Smooth muscle cell (in vitro differentiated cells): ENCODE measurements at regions not wholly inside any gene's neighbourhood (a gene's known extent, or its start where the extent isn't known, plus 50 kb on each side); places are given as distances from the start of the nearest gene placed in this dataset.

ENCODE experiments used
- DNase-seq: peaks from one replicate; lab custom pipeline; 2025; ENCODE audit not compliant: unreplicated experiment; lab: John Stamatoyannopoulos, UW
- H2AFZ ChIP-seq: fragments of 200-600 bp; sonication (generic); 2 replicates; pipeline ENCODE4 v1.6.0; 2016; ENCODE audit warnings: antibody characterized with exemption, low read depth, mild to moderate bottlenecking
- H3F3A ChIP-seq: fragments of 200-600 bp; sonication (generic); 2 replicates; pipeline ENCODE4 v1.6.0; 2017; ENCODE audit warnings: antibody characterized with exemption, low read depth
- H3K27ac ChIP-seq: fragments of 200-600 bp; sonication (generic); 2 replicates; pipeline ENCODE4 v1.5.1; 2016; ENCODE audit warnings: low read depth, mild to moderate bottlenecking
- H3K27me3 ChIP-seq: fragments of 200-600 bp; sonication (generic); 2 replicates; pipeline ENCODE4 v1.6.1; 2016; ENCODE audit warnings: low read depth, mild to moderate bottlenecking
- H3K36me3 ChIP-seq: fragments of 200-600 bp; sonication (generic); 2 replicates; pipeline ENCODE4 v1.5.1; 2016; ENCODE audit warnings: low read depth
- H3K4me1 ChIP-seq: fragments of 200-600 bp; sonication (generic); 2 replicates; pipeline ENCODE4 v1.5.1; 2016; ENCODE audit warnings: low read depth
- H3K4me2 ChIP-seq: fragments of 200-600 bp; sonication (generic); 2 replicates; pipeline ENCODE4 v1.6.0; 2016; ENCODE audit warnings: mild to moderate bottlenecking
- H3K4me3 ChIP-seq: fragments of 200-600 bp; sonication (generic); 2 replicates; pipeline ENCODE4 v1.5.1; 2016; ENCODE audit warnings: mild to moderate bottlenecking
- H3K79me2 ChIP-seq: fragments of 200-600 bp; sonication (generic); 2 replicates; pipeline ENCODE4 v1.6.0; 2016; ENCODE audit warnings: low read depth, mild to moderate bottlenecking
- H3K9ac ChIP-seq: fragments of 200-600 bp; sonication (generic); 2 replicates; pipeline ENCODE4 v1.6.0; 2016; ENCODE audit warnings: low read depth
- H3K9me3 ChIP-seq: fragments of 200-600 bp; sonication (generic); replicated peaks from 2 replicates; pipeline ENCODE4 v1.5.1; 2016; ENCODE audit warnings: low read depth
- H4K20me1 ChIP-seq: fragments of 200-600 bp; sonication (generic); 2 replicates; pipeline ENCODE4 v1.6.0; 2016; ENCODE audit warnings: low read depth
- WGBS: methylation state at CpG from one replicate; pipeline ENCODE4 v1.1.7; 2016; ENCODE audit warnings: low lambda C conversion rate; 5-methylcytosine and 5-hydroxymethylcytosine counted together
- TF ChIP-seq, protein P1 (sequence below): fragments of 200-600 bp; sonication (generic); IDR thresholded peaks from 2 replicates; pipeline ENCODE4 v1.5.1; 2017; ENCODE audit warnings: borderline replicate concordance, mild to moderate bottlenecking, antibody characterized with exemption; ENCODE audit not compliant: insufficient read depth, poor library complexity, severe bottlenecking

- Histone ChIP-seq H3K9ac (no peak overlapping the region), H3K27me3 (peaks cover 45% of the 10 kb centered on the region), H3F3A (no peaks in the 10 kb centered on the region), H3K4me2 (no peak overlapping the region), H3K36me3 (no peaks in the 10 kb centered on the region), H2AFZ (no peak overlapping the region), H3K9me3 (no peaks in the 10 kb centered on the region), H3K4me1 (no peaks in the 10 kb centered on the region), H4K20me1 (no peaks in the 10 kb centered on the region), H3K4me3 (no peak overlapping the region), H3K79me2 (no peaks in the 10 kb centered on the region), H3K27ac (no peak overlapping the region)
- TF ChIP-seq, protein P1, sequence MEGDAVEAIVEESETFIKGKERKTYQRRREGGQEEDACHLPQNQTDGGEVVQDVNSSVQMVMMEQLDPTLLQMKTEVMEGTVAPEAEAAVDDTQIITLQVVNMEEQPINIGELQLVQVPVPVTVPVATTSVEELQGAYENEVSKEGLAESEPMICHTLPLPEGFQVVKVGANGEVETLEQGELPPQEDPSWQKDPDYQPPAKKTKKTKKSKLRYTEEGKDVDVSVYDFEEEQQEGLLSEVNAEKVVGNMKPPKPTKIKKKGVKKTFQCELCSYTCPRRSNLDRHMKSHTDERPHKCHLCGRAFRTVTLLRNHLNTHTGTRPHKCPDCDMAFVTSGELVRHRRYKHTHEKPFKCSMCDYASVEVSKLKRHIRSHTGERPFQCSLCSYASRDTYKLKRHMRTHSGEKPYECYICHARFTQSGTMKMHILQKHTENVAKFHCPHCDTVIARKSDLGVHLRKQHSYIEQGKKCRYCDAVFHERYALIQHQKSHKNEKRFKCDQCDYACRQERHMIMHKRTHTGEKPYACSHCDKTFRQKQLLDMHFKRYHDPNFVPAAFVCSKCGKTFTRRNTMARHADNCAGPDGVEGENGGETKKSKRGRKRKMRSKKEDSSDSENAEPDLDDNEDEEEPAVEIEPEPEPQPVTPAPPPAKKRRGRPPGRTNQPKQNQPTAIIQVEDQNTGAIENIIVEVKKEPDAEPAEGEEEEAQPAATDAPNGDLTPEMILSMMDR, result no peak
- no peak for DNase-seq
- WGBS, result 83% methylated on average over 3 of the region's 3 CpGs
Measured at GRCh38 chr4:183392377-183392776, 52.1 kb upstream of the CDKN2AIP start.

DNA sequence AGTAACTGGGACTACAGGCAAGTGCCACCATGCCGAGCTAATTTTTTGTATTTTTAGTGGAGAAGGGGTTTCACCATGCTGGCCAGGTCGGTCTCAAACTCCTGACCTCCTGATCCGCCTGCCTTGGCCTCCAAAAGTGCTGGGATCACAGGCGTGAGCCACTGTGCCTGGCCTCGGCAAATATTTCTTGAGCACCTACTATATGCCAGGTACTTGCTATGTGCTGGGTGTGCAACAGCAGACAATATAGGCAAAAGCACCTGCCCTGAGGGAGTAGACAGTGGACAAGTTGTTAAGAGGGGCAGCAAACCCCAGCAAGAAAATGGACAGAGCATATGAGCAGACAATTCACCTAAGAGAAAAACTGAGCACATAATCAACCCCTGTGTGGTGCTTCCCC, 51.0 kb upstream of the CDKN2AIP start:
- H3K27ac ChIP-seq, result no peak overlapping the region
- WGBS, result 91% methylated on average over 5 of the region's 5 CpGs
- H3K9me3 ChIP-seq, result no peaks in the 10 kb centered on the region
- DNase-seq, result no peak
- no peak overlapping the region for H3K4me2 ChIP-seq
- no peaks in the 10 kb centered on the region for H3K36me3 ChIP-seq
- no peak overlapping the region for H2AFZ ChIP-seq
- H3K4me1 ChIP-seq, result peaks cover 3% of the 10 kb centered on the region
- TF ChIP-seq, protein P1, result no peak
- no peak overlapping the region for H3K9ac ChIP-seq
- no peaks in the 10 kb centered on the region for H4K20me1 ChIP-seq
- no peak overlapping the region for H3K4me3 ChIP-seq
- no peaks in the 10 kb centered on the region for H3K79me2 ChIP-seq
- H3K27me3 ChIP-seq, result peaks cover 34% of the 10 kb centered on the region
- no peaks in the 10 kb centered on the region for H3F3A ChIP-seq

DNA sequence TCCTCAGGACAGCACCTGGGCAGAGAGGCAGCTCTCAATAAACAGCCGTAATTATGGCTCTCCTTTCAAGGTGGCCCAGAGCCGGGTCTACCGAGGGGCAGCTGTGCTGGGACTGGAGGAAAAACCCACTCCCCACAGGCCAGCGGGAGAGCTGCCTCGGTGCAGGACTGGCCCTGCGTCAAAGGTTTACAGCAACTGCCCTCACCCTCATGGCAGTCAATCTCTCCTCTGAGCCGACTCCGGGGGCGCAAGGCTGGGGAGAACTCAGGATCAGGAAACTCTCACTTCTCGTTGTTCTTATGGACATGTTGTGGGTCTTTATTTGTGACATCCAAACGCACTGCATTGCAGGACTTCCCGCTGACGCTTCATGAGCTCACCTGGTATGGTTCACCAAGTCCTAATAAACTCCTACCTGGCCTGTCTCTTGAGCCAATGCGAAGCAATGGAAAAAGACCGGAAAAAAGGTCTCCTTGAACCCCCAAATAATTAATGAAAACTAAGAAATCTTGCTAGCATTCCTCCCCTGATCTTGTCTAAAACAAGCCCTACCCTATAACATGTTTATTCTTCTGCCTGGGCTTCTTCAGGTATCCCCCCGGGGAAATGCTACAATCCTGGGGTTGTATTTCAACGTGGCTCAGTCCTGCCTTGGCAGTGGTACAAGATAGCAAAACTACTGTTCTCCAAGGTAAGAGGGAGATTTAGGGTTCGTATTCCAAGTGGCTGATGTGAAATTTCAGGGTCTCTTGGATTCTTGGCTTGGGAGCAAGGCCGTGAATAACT, 50.1 kb upstream of the CDKN2AIP start:
- no peak for DNase-seq
- no peak overlapping the region for H3K4me3 ChIP-seq
- no peak overlapping the region for H3K27ac ChIP-seq
- TF ChIP-seq, protein P1, result no peak
- H3K4me2 ChIP-seq, result no peak overlapping the region
- no peak overlapping the region for H2AFZ ChIP-seq
- peaks cover 3% of the 10 kb centered on the region for H3K4me1 ChIP-seq
- no peaks in the 10 kb centered on the region for H3K36me3 ChIP-seq
- no peaks in the 10 kb centered on the region for H3K9me3 ChIP-seq
- WGBS, result 91% methylated on average over 19 of the region's 19 CpGs
- H3F3A ChIP-seq, result no peaks in the 10 kb centered on the region
- no peak overlapping the region for H3K9ac ChIP-seq
- no peaks in the 10 kb centered on the region for H4K20me1 ChIP-seq
- H3K79me2 ChIP-seq, result no peaks in the 10 kb centered on the region
- peaks cover 29% of the 10 kb centered on the region for H3K27me3 ChIP-seq
